Brain microvascular endothelial cell (primary cell): ENCODE measurements at regions not wholly inside any gene's neighbourhood (a gene's known extent, or its start where the extent isn't known, plus 50 kb on each side); places are given as distances from the start of the nearest gene placed in this dataset.

Source experiments
- DNase-seq: peaks from one replicate; pipeline ENCODE4 v3.0.0-alpha.2; 2020
- H3K27ac ChIP-seq: fragments of 250-450 bp; sonication (Bioruptor Pico); 2 replicates; pipeline ENCODE4 v1.5.1; 2020; ENCODE audit warnings: mild to moderate bottlenecking, moderate library complexity
- H3K27me3 ChIP-seq: fragments of 250-450 bp; sonication (Bioruptor Pico); replicated peaks from 2 replicates; pipeline ENCODE4 v1.5.1; 2020; ENCODE audit warnings: mild to moderate bottlenecking
- H3K36me3 ChIP-seq: fragments of 250-450 bp; sonication (Bioruptor Pico); replicated peaks from 2 replicates; pipeline ENCODE4 v1.5.1; 2020; ENCODE audit warnings: mild to moderate bottlenecking
- H3K4me3 ChIP-seq: 2 replicates; pipeline ENCODE4 v1.5.1; 2011; ENCODE audit warnings: low read depth, mild to moderate bottlenecking, control low read depth, low read length, moderate library complexity
- CTCF ChIP-seq: IDR thresholded peaks from 2 replicates; pipeline ENCODE4 v1.5.1; 2011; ENCODE audit warnings: low read depth, mild to moderate bottlenecking, moderate library complexity, low read length, control low read depth, inconsistent platforms; ENCODE audit errors: missing control alignments
- in situ Hi-C: cut with HindIII; loops from 2 replicates; pipeline ENCODE4 v1.10.0; 2017; ENCODE audit warnings: low sequenced_read_pairs, low pct_ligation_motif_present

DNA sequence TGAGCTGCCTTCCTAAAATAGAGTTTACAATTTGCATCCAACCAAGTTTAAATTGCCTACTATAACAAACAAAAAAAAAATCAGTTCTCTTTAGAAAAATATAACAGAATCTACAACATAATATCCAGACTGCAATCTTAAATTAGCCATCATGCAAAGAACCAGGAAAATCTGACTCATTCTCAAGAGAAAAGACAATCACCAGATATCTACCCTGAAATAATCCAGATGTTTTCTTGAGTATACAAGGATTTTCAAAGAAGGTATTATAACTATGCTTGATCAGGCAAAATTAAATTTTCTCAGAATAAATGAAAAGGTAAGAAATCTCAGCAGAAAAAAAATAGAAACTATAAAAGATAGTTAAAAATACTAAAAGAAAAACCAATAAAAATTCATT, 115.6 kb downstream of the CCER1 start:
- no peak for TF ChIP-seq CTCF
- in situ Hi-C loops = no loop called here
- no peak for DNase-seq
- Histone ChIP-seq H3K27ac (no peak overlapping the region), H3K36me3 (no peaks in the 10 kb centered on the region), H3K27me3 (no peaks in the 10 kb centered on the region), H3K4me3 (no peak overlapping the region)

DNA sequence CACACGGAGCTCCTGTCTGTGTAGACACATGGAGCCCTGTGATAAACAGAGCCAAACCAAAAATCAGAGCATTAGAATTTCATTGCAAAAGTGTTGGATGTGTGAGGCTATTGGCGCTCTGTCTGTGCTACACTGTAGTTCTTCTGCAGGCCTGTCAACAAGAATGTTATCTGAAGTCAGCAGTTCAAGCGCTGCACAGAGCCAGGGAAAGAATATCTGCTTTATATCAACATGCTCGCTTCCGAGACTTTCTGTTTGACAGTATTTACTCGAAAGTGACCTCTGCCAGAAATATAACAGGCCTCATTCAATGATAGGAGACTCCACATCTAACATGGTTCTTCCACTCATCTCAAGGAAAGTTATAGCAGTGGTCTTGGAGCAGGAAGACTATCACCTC, 118.3 kb downstream of the CCER1 start:
- no peak overlapping the region for H3K27ac ChIP-seq
- in situ Hi-C loops = no loop called here
- TF ChIP-seq CTCF = no peak
- H3K27me3 ChIP-seq = no peaks in the 10 kb centered on the region
- no peaks in the 10 kb centered on the region for H3K36me3 ChIP-seq
- H3K4me3 ChIP-seq = no peak overlapping the region
- DNase-seq = no peak

- no peaks in the 10 kb centered on the region for H3K27me3 ChIP-seq
- in situ Hi-C loops = no loop called here
- H3K36me3 ChIP-seq = no peaks in the 10 kb centered on the region
- no peak overlapping the region for H3K27ac ChIP-seq
- no peak for TF ChIP-seq CTCF
- no peak overlapping the region for H3K4me3 ChIP-seq
- no peak for DNase-seq
Measured at GRCh38 chr12:90833228-90833627, 121.7 kb downstream of the CCER1 start.

GRCh38 chr12:90832427-90832826, 122.5 kb downstream of the CCER1 start:
- in situ Hi-C loops = no loop called here
- no peaks in the 10 kb centered on the region for H3K27me3 ChIP-seq
- no peak overlapping the region for H3K27ac ChIP-seq
- no peak for DNase-seq
- no peak for TF ChIP-seq CTCF
- H3K36me3 ChIP-seq = no peaks in the 10 kb centered on the region
- H3K4me3 ChIP-seq = no peak overlapping the region

DNA sequence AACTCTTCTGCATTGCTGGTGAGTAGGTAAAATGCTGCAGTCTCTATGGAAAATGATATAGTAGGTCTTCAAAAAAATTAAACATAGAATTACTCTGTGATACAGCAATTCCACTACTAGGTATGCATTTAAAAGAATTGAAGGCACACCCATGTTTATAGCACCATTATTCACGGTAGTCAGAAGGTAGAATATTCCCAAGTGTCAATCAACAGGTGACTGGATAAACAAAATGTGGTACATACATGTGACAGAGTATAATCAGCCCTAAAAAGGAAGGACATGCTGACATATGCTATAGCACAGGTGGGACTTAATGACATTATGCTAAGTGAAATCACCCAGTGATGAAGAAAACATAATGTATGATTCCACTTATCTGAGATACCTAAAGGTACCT, 123.3 kb downstream of the CCER1 start:
- no peaks in the 10 kb centered on the region for H3K36me3 ChIP-seq
- no peak overlapping the region for H3K27ac ChIP-seq
- no peaks in the 10 kb centered on the region for H3K27me3 ChIP-seq
- in situ Hi-C loops = no loop called here
- no peak for TF ChIP-seq CTCF
- DNase-seq = no peak
- H3K4me3 ChIP-seq = no peak overlapping the region

GRCh38 chr12:90829044-90829443, 125.9 kb downstream of the CCER1 start:
- no peak overlapping the region for H3K27ac ChIP-seq
- DNase-seq = no peak
- H3K27me3 ChIP-seq = no peaks in the 10 kb centered on the region
- no peak overlapping the region for H3K4me3 ChIP-seq
- TF ChIP-seq CTCF = no peak
- in situ Hi-C loops = no loop called here
- H3K36me3 ChIP-seq = no peaks in the 10 kb centered on the region
